OCI-LY1 (cell line): ENCODE measurements at regions not wholly inside any gene's neighbourhood (a gene's known extent, or its start where the extent isn't known, plus 50 kb on each side); places are given as distances from the start of the nearest gene placed in this dataset.

Experiments
- EZH2 ChIP-seq: fragments of 200-600 bp; sonication (generic), shearing (Covaris generic); IDR thresholded peaks from 2 replicates; pipeline ENCODE4 v1.8.0; 2017; ENCODE audit warnings: borderline replicate concordance, mixed run types, mild to moderate bottlenecking, antibody characterized with exemption, low read length, moderate library complexity, mixed read lengths
- TF ChIP-seq, protein P1 (sequence below): fragments of 200-600 bp; sonication (generic), shearing (Covaris generic); IDR thresholded peaks from 2 replicates; pipeline ENCODE4 v1.5.1; 2017; ENCODE audit warnings: mild to moderate bottlenecking, antibody characterized with exemption, low read length, moderate library complexity, mixed read lengths

DNA sequence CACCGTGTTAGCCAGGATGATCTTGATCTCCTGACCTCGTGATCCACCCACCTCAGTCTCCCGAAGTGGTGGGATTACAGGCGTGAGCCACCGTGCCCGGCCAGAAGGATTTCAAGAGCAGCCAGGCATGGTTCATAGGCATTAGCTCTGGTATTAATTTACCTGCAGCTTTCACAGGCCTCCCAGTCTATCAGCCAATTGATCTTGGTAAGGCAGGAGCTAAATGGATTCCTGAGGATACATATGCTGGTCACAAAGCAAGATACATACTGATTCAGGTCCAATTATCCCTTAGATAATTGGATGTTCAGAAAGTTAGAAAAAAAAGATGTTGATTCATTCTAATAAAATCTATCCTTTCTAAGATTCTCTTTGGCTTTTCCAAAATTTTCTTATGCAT is 487.1 kb downstream of the TLE1 start:
- TF ChIP-seq, protein P1, sequence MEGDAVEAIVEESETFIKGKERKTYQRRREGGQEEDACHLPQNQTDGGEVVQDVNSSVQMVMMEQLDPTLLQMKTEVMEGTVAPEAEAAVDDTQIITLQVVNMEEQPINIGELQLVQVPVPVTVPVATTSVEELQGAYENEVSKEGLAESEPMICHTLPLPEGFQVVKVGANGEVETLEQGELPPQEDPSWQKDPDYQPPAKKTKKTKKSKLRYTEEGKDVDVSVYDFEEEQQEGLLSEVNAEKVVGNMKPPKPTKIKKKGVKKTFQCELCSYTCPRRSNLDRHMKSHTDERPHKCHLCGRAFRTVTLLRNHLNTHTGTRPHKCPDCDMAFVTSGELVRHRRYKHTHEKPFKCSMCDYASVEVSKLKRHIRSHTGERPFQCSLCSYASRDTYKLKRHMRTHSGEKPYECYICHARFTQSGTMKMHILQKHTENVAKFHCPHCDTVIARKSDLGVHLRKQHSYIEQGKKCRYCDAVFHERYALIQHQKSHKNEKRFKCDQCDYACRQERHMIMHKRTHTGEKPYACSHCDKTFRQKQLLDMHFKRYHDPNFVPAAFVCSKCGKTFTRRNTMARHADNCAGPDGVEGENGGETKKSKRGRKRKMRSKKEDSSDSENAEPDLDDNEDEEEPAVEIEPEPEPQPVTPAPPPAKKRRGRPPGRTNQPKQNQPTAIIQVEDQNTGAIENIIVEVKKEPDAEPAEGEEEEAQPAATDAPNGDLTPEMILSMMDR = no peak
- TF ChIP-seq EZH2 = no peak
